Osteoblast (primary cell): ENCODE measurements at regions not wholly inside any gene's neighbourhood (a gene's known extent, or its start where the extent isn't known, plus 50 kb on each side); places are given as distances from the start of the nearest gene placed in this dataset.

Source experiments
- DNase-seq: peaks from one replicate; pipeline ENCODE4 v3.0.0; 2011; ENCODE audit warnings: low spot score, mixed read lengths; ENCODE audit not compliant: insufficient read length; ENCODE audit errors: missing footprints
- H2AFZ ChIP-seq: 2 replicates; pipeline ENCODE4 v1.6.0; 2011; ENCODE audit warnings: mild to moderate bottlenecking, low read length
- H3K27ac ChIP-seq: 2 replicates; pipeline ENCODE4 v1.5.1; 2011; ENCODE audit warnings: mild to moderate bottlenecking, low read depth, low read length, moderate library complexity
- H3K27me3 ChIP-seq: 2 replicates; pipeline ENCODE4 v1.6.0; 2012; ENCODE audit warnings: mild to moderate bottlenecking, control low read depth, inconsistent platforms, low read length, moderate library complexity; ENCODE audit not compliant: insufficient read depth
- H3K36me3 ChIP-seq: 2 replicates; pipeline ENCODE4 v1.5.1; 2011; ENCODE audit warnings: mild to moderate bottlenecking, low read length, control low read depth, moderate library complexity; ENCODE audit not compliant: insufficient read depth
- H3K4me1 ChIP-seq: 2 replicates; pipeline ENCODE4 v1.5.1; 2011; ENCODE audit warnings: mild to moderate bottlenecking, low read length, control low read depth, moderate library complexity; ENCODE audit not compliant: insufficient read depth
- H3K4me2 ChIP-seq: 2 replicates; pipeline ENCODE4 v1.6.0; 2011; ENCODE audit warnings: mild to moderate bottlenecking, low read length; ENCODE audit not compliant: insufficient read depth
- H3K4me3 ChIP-seq: fragments of 200-600 bp; sonication (generic); 3 replicates; pipeline ENCODE4 v1.5.1; 2012; ENCODE audit warnings: mild to moderate bottlenecking, low read length, inconsistent platforms; ENCODE audit not compliant: insufficient read depth
- H3K79me2 ChIP-seq: 2 replicates; pipeline ENCODE4 v1.6.0; 2012; ENCODE audit warnings: mild to moderate bottlenecking, low read length, control low read depth, inconsistent platforms; ENCODE audit not compliant: insufficient read depth
- H3K9me3 ChIP-seq: 2 replicates; pipeline ENCODE4 v1.5.1; 2011; ENCODE audit warnings: low read depth, low read length, control low read depth
- H4K20me1 ChIP-seq: 2 replicates; pipeline ENCODE4 v1.6.0; 2012; ENCODE audit warnings: mild to moderate bottlenecking, low read length, control low read depth; ENCODE audit not compliant: insufficient read depth
- TF ChIP-seq, protein P1 (sequence below): IDR thresholded peaks from 2 replicates; pipeline ENCODE4 v1.5.1; 2011; ENCODE audit warnings: mild to moderate bottlenecking, low read depth, low read length, moderate library complexity; ENCODE audit errors: extremely low read depth

DNA sequence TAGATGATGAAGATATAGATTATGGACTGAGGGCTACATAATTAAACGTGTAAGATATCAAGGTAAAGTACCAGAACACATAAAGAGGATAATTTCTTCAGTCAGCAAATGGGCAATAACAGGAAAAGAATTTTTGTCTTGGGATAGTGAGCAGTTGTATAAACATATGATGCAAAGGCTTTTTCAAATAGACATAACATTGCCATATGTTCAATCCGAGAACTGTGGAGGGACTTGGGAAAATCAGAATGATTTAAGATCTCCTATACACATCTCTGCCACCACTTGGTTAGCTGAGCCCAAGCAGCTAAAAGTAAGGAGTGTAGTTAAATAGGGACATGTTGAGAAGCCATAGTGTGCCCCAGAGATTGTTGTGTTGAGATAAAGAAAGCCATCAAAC lies 287.6 kb upstream of the ZNF521 start:
- Histone ChIP-seq H3K36me3 (no peaks in the 10 kb centered on the region), H3K4me1 (no peaks in the 10 kb centered on the region), H3K4me3 (no peak overlapping the region), H3K9me3 (no peaks in the 10 kb centered on the region), H3K27ac (no peak overlapping the region), H4K20me1 (no peaks in the 10 kb centered on the region), H2AFZ (no peak overlapping the region), H3K79me2 (no peaks in the 10 kb centered on the region), H3K4me2 (no peak overlapping the region), H3K27me3 (peaks cover 14% of the 10 kb centered on the region)
- no peak for DNase-seq
- TF ChIP-seq, protein P1, sequence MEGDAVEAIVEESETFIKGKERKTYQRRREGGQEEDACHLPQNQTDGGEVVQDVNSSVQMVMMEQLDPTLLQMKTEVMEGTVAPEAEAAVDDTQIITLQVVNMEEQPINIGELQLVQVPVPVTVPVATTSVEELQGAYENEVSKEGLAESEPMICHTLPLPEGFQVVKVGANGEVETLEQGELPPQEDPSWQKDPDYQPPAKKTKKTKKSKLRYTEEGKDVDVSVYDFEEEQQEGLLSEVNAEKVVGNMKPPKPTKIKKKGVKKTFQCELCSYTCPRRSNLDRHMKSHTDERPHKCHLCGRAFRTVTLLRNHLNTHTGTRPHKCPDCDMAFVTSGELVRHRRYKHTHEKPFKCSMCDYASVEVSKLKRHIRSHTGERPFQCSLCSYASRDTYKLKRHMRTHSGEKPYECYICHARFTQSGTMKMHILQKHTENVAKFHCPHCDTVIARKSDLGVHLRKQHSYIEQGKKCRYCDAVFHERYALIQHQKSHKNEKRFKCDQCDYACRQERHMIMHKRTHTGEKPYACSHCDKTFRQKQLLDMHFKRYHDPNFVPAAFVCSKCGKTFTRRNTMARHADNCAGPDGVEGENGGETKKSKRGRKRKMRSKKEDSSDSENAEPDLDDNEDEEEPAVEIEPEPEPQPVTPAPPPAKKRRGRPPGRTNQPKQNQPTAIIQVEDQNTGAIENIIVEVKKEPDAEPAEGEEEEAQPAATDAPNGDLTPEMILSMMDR: no peak

DNA sequence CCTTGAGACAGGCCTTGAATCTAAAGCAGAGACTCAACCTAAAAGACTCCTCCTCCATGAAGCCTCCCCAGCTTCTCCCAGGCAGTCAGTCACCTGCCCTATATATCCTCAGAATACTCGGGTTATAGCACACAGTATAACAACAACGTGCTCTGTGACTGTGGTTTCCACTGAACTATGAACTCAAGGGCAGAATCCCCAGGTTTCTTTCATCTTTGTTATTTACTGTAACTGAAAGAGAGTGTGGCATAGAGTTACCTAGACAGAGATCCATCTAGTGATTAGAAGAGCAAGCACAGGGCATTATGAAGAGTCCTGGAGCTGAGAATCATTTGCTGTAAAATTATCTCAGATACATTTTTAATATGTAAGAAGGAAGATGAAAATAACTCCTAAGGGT lies 281.6 kb upstream of the ZNF521 start:
- Histone ChIP-seq H3K4me2 (no peak overlapping the region), H3K27me3 (peaks cover 13% of the 10 kb centered on the region), H3K36me3 (no peaks in the 10 kb centered on the region), H4K20me1 (no peaks in the 10 kb centered on the region), H3K79me2 (no peaks in the 10 kb centered on the region), H3K9me3 (no peaks in the 10 kb centered on the region), H3K27ac (no peak overlapping the region), H3K4me1 (no peaks in the 10 kb centered on the region), H2AFZ (no peak overlapping the region), H3K4me3 (no peak overlapping the region)
- TF ChIP-seq, protein P1: no peak
- DNase-seq: no peak

DNA sequence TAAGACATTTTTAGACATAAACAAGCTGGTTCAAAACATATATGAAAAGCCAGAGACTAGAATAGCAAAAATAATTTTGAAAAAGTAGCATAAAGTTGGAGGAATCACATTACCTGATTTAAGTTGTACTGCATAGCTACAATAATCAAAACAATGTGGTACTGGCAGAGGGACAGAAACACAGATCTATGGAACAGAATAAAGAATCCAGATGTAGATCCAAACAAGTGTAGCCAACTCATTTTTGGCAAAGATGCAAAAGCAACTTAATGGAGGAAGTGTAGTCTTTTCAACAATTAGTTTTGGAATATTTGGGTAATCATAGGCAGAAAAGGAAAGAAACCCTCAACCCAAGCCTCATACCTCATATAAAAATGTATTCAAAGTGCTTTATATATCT lies 278.7 kb upstream of the ZNF521 start:
- no peaks in the 10 kb centered on the region for H3K36me3 ChIP-seq
- H3K9me3 ChIP-seq: no peaks in the 10 kb centered on the region
- no peak overlapping the region for H2AFZ ChIP-seq
- H3K27ac ChIP-seq: no peak overlapping the region
- H3K79me2 ChIP-seq: no peaks in the 10 kb centered on the region
- H4K20me1 ChIP-seq: no peaks in the 10 kb centered on the region
- H3K4me2 ChIP-seq: no peak overlapping the region
- TF ChIP-seq, protein P1: no peak
- no peaks in the 10 kb centered on the region for H3K4me1 ChIP-seq
- no peak for DNase-seq
- peaks cover under 1% of the 10 kb centered on the region for H3K27me3 ChIP-seq
- H3K4me3 ChIP-seq: no peak overlapping the region

DNA sequence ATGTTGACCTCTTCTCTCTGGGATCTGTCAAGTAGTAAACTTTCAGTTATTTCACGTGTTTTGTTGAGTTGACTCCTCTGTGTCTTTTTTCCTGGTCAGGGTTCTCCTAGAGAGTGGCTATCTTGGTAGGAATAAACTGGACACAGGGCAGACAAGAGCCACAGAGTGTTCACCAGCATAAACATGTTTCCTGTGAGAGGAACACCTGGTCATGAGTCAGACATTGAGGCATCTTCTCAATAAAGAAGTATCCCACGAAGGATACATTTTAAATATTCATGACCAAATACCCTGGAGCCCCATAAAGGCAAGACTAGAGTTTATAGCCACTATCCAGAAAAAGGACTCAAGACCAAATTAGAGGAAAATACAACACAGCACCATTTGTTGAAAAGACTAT lies 269.7 kb upstream of the ZNF521 start:
- no peak overlapping the region for H3K4me2 ChIP-seq
- DNase-seq: no peak
- no peaks in the 10 kb centered on the region for H3K79me2 ChIP-seq
- H3K27me3 ChIP-seq: no peaks in the 10 kb centered on the region
- H3K27ac ChIP-seq: no peak overlapping the region
- no peak overlapping the region for H3K4me3 ChIP-seq
- no peaks in the 10 kb centered on the region for H3K9me3 ChIP-seq
- H4K20me1 ChIP-seq: no peaks in the 10 kb centered on the region
- TF ChIP-seq, protein P1: no peak
- no peaks in the 10 kb centered on the region for H3K4me1 ChIP-seq
- no peak overlapping the region for H2AFZ ChIP-seq
- H3K36me3 ChIP-seq: no peaks in the 10 kb centered on the region
